Uterus (tissue), 2 donors: ENCODE measurements at regions not wholly inside any gene's neighbourhood (a gene's known extent, or its start where the extent isn't known, plus 50 kb on each side); places are given as distances from the start of the nearest gene placed in this dataset.

Experiments used
- POLR2A ChIP-seq, 2 donors: fragments of 450-650 bp; IDR thresholded peaks; one replicate each; pipeline ENCODE4 v1.6.1; 2016; ENCODE audit warnings: antibody characterized with exemption in 2 of 2, mild to moderate bottlenecking in 1 of 2, moderate library complexity in 1 of 2
- TF ChIP-seq, protein P1 (sequence below), 4 experiments: fragments of 200-600 bp in 2 of 4; fragments of 450-650 bp in 2 of 4; sonication (generic) in 2 of 4; IDR thresholded peaks; one replicate each; pipeline ENCODE4 v1.5.1; 2016 to 2019; ENCODE audit warnings: antibody characterized with exemption in 4 of 4, mild to moderate bottlenecking in 2 of 4, moderate library complexity in 1 of 4

DNA sequence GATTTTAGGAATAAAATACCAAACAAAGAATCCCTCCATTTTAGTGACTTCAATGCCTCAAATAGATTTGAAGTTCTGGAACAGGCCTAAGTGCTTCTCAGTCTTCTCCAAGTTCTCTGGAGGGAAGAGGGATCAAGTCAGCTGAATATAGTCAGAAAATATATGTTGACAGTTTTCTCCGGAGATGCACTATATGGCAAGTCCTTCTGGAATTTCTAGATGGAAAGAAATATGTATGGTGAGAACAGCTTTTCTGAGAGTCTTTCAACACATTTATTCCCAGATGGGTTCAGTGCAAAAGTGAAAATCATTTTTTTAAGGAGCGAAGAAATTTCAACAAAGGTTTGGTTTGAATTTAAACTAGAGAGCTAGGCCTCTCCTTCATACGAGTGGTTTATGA lies 317.4 kb upstream of the SLC30A5 start:
- TF ChIP-seq, protein P1, sequence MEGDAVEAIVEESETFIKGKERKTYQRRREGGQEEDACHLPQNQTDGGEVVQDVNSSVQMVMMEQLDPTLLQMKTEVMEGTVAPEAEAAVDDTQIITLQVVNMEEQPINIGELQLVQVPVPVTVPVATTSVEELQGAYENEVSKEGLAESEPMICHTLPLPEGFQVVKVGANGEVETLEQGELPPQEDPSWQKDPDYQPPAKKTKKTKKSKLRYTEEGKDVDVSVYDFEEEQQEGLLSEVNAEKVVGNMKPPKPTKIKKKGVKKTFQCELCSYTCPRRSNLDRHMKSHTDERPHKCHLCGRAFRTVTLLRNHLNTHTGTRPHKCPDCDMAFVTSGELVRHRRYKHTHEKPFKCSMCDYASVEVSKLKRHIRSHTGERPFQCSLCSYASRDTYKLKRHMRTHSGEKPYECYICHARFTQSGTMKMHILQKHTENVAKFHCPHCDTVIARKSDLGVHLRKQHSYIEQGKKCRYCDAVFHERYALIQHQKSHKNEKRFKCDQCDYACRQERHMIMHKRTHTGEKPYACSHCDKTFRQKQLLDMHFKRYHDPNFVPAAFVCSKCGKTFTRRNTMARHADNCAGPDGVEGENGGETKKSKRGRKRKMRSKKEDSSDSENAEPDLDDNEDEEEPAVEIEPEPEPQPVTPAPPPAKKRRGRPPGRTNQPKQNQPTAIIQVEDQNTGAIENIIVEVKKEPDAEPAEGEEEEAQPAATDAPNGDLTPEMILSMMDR (IDR thresholded peaks at IDR 0.05): no peak
- TF ChIP-seq POLR2A (IDR thresholded peaks at IDR 0.05): no peak
